HepG2 (cell line): ENCODE measurements at regions not wholly inside any gene's neighbourhood (a gene's known extent, or its start where the extent isn't known, plus 50 kb on each side); places are given as distances from the start of the nearest gene placed in this dataset.

Experiments
- ARNT ChIP-seq: fragments of 450-650 bp; IDR thresholded peaks from 2 replicates; pipeline ENCODE4 v1.6.1; 2017
- ARNT2 ChIP-seq: sonication (generic); formaldehyde crosslinking; IDR thresholded peaks from 2 replicates; pipeline ENCODE4 v1.8.0; 2022; ENCODE audit warnings: mild to moderate bottlenecking, low read depth, missing genetic modification reagents, moderate library complexity
- CEBPG ChIP-seq: IDR thresholded peaks from 2 replicates; pipeline ENCODE4 v1.6.1; 2016
- CHD2 ChIP-seq: IDR thresholded peaks from 2 replicates; pipeline ENCODE4 v1.6.1; 2011; ENCODE audit warnings: low read depth, low read length, improper control_type of control experiment
- FOXJ3 ChIP-seq: sonication (generic); formaldehyde crosslinking; IDR thresholded peaks from 2 replicates; pipeline ENCODE4 v1.4.0; 2020; ENCODE audit warnings: missing genetic modification reagents, mild to moderate bottlenecking, borderline replicate concordance
- HCFC1 ChIP-seq: fragments of 150-350 bp; IDR thresholded peaks from 2 replicates; pipeline ENCODE4 v1.6.1; 2014; ENCODE audit warnings: low read depth, low read length
- KLF6 ChIP-seq: IDR thresholded peaks from 2 replicates; pipeline ENCODE4 v1.8.0; 2016; ENCODE audit warnings: missing biosample characterization, missing genetic modification reagents
- MAZ ChIP-seq, 2 experiments: sonication (generic) in 1 of 2; formaldehyde crosslinking in 1 of 2; IDR thresholded peaks; 2 replicates each; pipeline versions ENCODE4 v1.5.0 to v1.6.1; 2012 to 2020; ENCODE audit warnings: low read depth in 2 of 2, mild to moderate bottlenecking in 2 of 2, borderline replicate concordance in 1 of 2, improper control_type of control experiment in 1 of 2, low read length in 1 of 2, missing genetic modification reagents in 1 of 2, moderate library complexity in 1 of 2
- POLR2A ChIP-seq, 2 experiments: IDR thresholded peaks; 2 replicates each; pipeline ENCODE4 v1.6.1; 2011; ENCODE audit warnings: low read depth in 2 of 2, low read length in 2 of 2, mild to moderate bottlenecking in 1 of 2, moderate library complexity in 1 of 2; ENCODE audit not compliant: insufficient read depth in 1 of 2
- ZFX ChIP-seq: sonication (generic); formaldehyde crosslinking; IDR thresholded peaks from 2 replicates; pipeline ENCODE4 v1.4.0; 2020; ENCODE audit warnings: mild to moderate bottlenecking, low read depth, missing genetic modification reagents, moderate library complexity
- ZNF292 ChIP-seq: sonication (generic); formaldehyde crosslinking; IDR thresholded peaks from 2 replicates; pipeline ENCODE4 v1.8.1; 2022; ENCODE audit warnings: mild to moderate bottlenecking, low read depth, missing genetic modification reagents, borderline replicate concordance
- TF ChIP-seq, protein P1 (sequence below): sonication (generic); formaldehyde crosslinking; IDR thresholded peaks from 2 replicates; pipeline ENCODE4 v1.8.1; 2022; ENCODE audit warnings: low read depth, mild to moderate bottlenecking, missing genetic modification reagents
- TF ChIP-seq, protein P2 (sequence below), 2 experiments: sonication (generic) in 1 of 2; formaldehyde crosslinking in 1 of 2; IDR thresholded peaks; 2 replicates each; pipeline versions ENCODE4 v1.5.1 to v1.6.1; 2011 to 2020; ENCODE audit warnings: borderline replicate concordance in 1 of 2, low read depth in 1 of 2, low read length in 1 of 2, mild to moderate bottlenecking in 1 of 2, missing genetic modification reagents in 1 of 2, moderate library complexity in 1 of 2
- TF ChIP-seq, protein P3 (sequence below): sonication (generic); formaldehyde crosslinking; IDR thresholded peaks from 2 replicates; pipeline ENCODE4 v1.5.0; 2020; ENCODE audit warnings: mild to moderate bottlenecking, missing genetic modification reagents, moderate library complexity

DNA sequence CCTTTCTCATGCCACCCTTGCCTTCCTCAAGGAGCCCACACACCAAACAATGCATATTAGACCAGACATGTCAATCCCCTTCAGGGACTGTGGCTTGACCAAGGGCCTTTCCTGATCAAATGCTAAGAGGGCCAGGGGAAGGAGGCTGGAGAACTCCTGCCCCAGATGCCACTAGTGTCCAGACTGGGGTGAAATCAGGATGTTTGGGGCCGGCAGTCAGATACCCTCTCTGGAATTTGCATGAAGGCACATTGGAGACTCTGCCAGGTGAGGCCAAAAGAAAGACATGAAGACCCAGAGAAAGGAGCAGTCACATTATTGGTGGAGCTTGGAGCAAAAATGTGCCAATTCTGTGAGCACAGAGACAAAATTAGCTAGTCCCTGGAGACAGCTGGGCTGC lies 154.1 kb downstream of the TLE3 start:
- TF ChIP-seq HCFC1: no peak
- no peak for TF ChIP-seq ZFX (CRISPR knock-in tag)
- TF ChIP-seq, protein P1, sequence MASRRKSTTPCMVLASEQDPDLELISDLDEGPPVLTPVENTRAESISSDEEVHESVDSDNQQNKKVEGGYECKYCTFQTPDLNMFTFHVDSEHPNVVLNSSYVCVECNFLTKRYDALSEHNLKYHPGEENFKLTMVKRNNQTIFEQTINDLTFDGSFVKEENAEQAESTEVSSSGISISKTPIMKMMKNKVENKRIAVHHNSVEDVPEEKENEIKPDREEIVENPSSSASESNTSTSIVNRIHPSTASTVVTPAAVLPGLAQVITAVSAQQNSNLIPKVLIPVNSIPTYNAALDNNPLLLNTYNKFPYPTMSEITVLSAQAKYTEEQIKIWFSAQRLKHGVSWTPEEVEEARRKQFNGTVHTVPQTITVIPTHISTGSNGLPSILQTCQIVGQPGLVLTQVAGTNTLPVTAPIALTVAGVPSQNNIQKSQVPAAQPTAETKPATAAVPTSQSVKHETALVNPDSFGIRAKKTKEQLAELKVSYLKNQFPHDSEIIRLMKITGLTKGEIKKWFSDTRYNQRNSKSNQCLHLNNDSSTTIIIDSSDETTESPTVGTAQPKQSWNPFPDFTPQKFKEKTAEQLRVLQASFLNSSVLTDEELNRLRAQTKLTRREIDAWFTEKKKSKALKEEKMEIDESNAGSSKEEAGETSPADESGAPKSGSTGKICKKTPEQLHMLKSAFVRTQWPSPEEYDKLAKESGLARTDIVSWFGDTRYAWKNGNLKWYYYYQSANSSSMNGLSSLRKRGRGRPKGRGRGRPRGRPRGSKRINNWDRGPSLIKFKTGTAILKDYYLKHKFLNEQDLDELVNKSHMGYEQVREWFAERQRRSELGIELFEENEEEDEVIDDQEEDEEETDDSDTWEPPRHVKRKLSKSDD (CRISPR knock-in tag): no peak
- no peak for TF ChIP-seq POLR2A (IDR thresholded peaks at IDR 0.05; ENCODE audit: insufficient read depth in 1 of 2, low read depth in 2 of 2, low read length in 2 of 2)
- TF ChIP-seq, protein P2, sequence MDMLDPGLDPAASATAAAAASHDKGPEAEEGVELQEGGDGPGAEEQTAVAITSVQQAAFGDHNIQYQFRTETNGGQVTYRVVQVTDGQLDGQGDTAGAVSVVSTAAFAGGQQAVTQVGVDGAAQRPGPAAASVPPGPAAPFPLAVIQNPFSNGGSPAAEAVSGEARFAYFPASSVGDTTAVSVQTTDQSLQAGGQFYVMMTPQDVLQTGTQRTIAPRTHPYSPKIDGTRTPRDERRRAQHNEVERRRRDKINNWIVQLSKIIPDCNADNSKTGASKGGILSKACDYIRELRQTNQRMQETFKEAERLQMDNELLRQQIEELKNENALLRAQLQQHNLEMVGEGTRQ (IDR thresholded peaks at IDR 0.05; ENCODE audit: low read depth, low read length): no peak
- TF ChIP-seq, protein P2 (CRISPR knock-in tag; IDR thresholded peaks at IDR 0.05; ENCODE audit: borderline replicate concordance): no peak
- TF ChIP-seq KLF6 (CRISPR knock-in tag): no peak
- no peak for TF ChIP-seq CEBPG (CRISPR knock-in tag)
- no peak for TF ChIP-seq ARNT
- no peak for TF ChIP-seq MAZ (IDR thresholded peaks at IDR 0.05; ENCODE audit: borderline replicate concordance, low read depth, low read length)
- TF ChIP-seq MAZ (CRISPR knock-in tag; IDR thresholded peaks at IDR 0.05; ENCODE audit: low read depth): no peak
- no peak for TF ChIP-seq ARNT2
- TF ChIP-seq, protein P3, sequence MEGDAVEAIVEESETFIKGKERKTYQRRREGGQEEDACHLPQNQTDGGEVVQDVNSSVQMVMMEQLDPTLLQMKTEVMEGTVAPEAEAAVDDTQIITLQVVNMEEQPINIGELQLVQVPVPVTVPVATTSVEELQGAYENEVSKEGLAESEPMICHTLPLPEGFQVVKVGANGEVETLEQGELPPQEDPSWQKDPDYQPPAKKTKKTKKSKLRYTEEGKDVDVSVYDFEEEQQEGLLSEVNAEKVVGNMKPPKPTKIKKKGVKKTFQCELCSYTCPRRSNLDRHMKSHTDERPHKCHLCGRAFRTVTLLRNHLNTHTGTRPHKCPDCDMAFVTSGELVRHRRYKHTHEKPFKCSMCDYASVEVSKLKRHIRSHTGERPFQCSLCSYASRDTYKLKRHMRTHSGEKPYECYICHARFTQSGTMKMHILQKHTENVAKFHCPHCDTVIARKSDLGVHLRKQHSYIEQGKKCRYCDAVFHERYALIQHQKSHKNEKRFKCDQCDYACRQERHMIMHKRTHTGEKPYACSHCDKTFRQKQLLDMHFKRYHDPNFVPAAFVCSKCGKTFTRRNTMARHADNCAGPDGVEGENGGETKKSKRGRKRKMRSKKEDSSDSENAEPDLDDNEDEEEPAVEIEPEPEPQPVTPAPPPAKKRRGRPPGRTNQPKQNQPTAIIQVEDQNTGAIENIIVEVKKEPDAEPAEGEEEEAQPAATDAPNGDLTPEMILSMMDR (CRISPR knock-in tag): no peak
- TF ChIP-seq FOXJ3: no peak
- TF ChIP-seq ZNF292: no peak
- no peak for TF ChIP-seq CHD2
